HG02970 (cell line): ENCODE measurements at regions not wholly inside any gene's neighbourhood (a gene's known extent, or its start where the extent isn't known, plus 50 kb on each side); places are given as distances from the start of the nearest gene placed in this dataset.
"Not testable (repeated sequence)": the region's sequence is repeated elsewhere in the genome, so short reads cannot be mapped to it uniquely, and the experiment has no call there.

Experiments
- ATAC-seq: cut with Tn5 transposase; IDR thresholded peaks from one replicate; pipeline ENCODE4 v1.9.1; 2021; ENCODE audit warnings: mild to moderate bottlenecking, moderate library complexity, moderate number of reproducible peaks; ENCODE audit not compliant: unreplicated experiment, low FRiP score

DNA sequence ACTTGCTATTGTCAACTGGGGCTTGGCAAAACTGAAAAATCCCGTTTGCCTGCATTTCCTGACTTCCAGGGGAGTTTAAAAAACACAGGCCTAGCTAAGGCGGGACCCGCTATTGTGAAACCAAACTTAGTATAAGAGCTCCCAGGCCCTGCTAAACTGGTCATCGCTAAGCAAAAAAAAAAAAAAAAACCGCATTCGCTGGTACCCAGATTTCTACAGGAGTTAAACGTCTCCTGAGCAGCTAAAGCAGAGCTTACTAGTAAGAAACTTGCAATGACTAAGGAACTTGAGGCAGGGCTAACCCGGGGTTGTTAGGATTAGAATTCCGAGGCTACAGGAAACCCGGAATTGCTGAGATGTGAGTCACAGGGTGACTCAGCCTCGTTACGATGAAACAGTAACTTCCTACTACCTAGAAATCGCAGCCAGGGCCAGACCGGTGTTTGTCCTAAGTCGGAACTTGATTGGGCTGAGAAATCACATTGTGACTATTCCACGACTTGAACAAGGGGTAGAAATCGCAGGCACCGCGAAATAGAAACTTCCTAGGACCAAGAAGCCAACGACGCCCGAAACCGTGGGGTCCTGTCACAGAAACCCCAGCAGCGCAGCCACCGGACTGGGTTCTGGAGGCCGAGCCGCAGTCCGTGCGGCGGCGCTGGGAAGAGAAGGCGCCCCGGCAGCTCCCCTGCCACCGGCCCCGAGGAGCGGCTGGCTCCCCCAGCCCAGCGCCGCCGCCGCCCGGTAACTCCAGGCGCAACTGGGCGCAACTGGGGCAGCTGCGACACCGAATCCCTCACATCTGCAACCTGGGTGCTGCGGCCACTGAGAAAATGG lies 89.4 kb downstream of the ANXA2R start:
- ATAC-seq = peak; percentile 35

DNA sequence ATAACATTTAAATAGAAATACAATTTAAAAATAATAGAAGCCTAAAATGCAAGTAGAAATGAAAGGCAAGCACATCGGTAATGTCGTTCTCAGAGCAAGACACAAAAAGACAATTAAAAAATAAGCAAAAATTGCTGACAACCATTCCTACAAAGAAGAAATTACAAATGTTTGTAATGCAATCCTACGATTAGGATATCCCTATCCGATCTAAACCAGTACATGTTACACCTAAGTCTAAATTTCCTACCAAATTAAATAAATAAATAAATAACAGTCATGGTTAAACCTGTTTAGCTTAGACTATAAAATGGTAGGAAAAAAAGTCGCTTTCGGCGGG lies 90.0 kb downstream of the ANXA2R start:
- ATAC-seq = no peak

DNA sequence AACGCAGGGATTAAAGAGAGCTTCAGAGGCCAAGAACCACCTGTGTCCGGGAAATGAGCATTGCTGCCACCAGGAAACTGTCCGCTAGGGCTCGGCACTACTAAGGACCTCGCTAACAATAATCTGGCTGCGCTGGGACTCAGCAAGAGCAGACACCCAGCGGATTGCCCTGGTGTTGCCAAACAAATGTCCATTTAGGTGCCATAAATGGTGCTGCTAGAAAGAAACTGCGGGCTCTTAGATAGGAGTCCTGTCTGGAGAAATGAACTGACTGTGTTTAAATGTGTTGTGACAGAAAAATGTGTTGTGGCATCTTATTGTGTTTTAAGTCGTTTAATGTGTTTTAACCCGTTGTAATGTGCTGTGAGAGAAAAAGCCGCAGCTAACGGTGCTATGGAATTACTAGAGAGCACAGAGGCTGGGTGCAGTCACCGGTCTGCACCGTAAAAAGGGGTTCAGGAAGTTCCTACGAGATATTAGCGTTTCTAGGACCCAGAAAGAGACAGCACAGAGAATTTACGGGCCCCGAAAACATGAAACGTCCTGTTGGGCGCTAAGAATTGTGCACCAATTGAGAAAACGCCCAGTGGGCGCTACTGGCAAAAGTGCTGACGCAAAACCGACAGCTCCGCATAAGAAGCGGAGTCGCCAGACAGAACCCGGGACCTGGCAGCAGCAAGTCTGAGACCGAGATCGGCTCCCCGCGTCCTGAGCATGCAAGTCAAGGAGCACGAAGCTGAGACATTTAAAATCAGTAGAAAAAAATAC lies 90.6 kb downstream of the ANXA2R start:
- ATAC-seq = peak; percentile 64

DNA sequence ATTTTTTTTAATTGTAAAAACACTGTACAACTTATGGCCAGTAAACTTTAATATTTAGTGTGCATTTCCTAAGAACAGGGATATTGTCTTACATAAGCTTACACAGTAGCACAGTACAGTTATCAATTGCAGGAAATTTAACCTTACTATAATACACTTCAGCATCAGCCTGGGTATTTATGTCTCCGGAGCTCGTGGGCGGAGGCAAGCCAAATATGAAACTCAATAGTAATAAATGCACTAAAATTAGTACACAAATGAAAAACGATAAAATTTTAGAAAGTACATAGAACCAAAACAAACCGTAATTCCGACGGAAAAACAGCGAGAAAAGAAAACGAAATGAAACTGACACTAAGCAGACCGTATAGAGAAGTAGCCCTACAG lies 91.2 kb downstream of the ANXA2R start:
- no peak for ATAC-seq

DNA sequence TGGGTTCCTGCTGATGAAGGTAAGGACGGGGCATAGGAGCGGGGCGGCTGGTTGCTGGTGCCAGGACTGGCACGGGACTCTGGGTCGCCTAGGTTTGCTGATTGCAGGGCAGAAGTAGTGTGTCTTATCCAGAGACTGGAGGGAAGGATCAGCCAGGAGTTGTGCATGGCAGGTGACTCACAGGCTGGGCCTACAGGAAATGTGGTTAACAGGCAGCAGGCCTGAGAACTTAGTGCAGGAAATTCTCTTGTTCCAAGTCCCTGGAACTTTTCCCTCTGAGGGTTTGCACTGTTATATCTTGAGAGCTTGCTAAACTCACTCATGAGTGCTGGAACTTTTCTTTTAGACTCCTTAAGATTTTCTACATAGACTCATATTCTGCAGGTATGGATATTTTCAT lies 95.1 kb downstream of the ANXA2R start:
- ATAC-seq = no peak

DNA sequence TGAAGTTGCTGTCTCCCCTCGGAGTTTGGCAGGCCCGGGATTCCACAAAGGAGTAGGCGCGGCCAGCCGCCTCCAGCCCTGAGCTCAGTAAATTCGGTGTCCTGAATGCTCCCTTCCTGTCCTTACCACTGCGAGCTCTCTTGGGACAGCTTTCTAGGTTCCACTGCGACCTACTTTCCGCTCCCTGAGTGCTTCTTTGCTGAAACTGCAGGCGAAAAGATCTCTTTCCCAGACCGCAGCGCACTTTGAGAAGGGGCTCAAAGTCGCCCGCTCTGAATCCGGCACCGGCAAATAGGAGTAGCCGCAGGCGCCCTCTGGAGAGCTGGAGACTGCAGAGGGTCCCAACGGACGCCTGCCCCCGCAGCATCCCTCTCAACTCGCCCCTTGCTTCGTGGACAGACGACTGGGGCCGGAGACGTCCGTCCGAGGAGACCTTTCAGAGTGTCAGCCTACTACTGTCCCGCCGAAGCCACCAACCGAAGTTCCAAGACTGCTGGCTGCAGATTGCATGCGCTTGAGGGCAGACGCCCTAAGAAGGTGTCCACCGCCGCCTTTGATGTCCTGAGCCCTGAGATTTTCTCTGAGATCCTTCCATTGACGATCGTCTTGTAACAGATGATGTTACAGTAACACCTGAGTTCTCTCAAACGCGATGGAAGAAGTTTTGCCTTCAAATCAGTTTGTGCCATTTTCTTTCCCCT lies 96.0 kb downstream of the ANXA2R start:
- ATAC-seq = no peak

DNA sequence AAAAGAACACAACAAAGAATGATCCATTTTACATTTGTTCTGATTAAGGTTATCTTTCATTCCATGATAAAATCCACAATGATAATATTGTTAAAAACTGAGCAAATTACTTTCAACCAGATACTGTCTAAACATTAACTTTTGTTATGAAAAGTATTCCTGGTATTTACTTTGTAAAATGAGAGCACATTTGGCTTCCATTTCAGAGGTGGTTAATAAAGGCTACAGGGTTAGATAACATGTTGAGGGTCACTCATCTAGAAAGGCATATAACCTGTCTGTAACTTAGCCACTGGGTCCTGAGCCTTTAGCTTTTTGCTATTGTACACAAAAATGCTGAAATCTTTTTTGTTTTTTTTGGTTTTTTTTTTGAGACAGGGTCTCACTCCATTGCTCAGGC lies 99.3 kb downstream of the ANXA2R start:
- ATAC-seq = no peak

DNA sequence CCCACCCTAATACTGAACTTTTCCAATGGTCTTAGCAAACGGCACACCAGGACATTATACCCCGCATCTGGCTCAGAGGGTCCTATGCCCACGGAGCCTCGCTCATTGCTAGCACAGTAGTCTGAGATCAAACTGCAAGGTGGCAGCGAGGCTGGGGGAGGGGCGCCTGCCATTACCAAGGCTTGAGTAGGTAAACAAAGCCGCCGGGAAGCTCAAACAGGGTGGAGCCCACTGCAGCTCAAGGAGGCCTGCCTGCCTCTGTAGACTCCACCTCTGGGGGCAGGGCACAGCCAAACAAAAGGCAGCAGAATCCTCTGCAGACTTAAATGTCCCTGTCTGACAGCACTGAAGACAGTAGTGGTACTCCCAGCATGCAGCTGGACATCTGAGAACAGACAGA lies 108.1 kb downstream of the ANXA2R start:
- not testable (repeated sequence) for ATAC-seq

DNA sequence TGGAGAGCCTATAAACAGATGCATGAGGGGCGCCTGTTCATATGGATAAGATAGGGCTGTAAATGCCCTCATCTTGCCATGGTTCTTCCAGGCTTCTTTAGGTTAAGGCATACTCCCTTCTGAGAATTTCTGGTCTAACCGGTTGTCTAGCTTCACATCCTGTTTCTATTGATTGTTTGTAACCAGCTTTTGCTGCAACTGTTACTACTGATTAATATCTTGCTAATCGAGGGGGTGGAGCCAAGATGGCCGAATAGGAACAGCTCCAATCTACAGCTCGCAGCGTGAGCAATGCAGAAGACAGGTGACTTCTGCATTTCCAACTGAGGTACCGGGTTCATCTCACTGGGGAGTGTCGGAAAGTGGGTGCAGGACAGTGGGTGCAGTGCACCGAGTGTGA lies 108.7 kb downstream of the ANXA2R start:
- ATAC-seq = not testable (repeated sequence)

DNA sequence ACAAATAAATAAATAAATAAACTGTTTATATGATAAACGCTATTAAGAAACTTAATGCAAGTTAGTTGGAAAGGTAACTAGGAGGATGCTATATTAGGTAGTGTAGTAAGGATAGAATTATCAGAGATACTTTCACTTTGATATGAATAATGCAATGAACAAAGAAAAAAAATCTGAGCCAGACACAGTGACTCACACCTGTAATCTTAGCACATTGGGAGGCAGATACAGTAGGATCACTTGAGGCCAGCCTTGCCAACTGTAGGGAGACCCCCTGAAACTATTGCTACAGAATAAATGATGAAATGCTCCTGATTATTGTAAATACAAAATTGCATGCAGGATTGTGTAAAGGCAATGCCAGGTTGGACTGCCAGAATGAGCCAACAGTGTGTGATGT lies 109.2 kb downstream of the ANXA2R start:
- no peak for ATAC-seq

DNA sequence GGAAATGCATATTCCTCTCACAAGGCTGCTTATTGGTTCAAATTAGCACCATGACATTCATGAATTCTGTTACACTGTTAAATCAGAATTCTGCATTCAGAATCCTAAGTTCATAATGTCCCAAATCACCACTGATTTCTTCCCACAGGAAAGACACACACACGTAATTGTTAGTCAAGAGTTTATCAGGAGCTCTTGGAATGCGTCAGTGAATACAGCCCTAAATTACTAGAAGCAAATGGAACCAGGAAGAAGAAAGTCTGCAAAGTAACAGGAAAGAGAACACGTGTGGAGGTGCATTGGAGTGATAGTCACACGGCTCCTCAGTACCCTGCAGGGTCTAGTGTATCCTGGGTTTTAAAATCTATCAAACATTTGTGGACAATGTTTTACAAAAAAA lies 110.2 kb downstream of the ANXA2R start:
- ATAC-seq = no peak

DNA sequence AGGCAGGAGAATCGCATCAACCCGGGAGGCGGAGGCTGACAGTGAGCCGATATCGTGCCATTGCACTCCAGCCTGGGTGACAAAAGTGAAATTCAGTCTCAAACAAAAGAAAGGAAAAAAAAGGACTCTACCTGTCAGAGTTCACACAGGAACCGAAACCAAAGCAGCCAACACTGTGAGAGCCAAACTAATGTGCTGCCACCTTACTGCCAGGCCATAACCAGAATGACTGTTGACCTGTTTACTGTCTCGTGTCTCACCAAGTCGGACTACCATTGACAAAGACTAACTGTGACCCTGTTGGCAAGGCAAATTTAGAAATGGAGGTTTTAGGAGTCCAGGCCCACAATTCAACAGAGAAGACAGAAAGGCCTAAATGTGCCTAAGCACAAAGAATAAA lies 112.4 kb downstream of the ANXA2R start:
- ATAC-seq = no peak

DNA sequence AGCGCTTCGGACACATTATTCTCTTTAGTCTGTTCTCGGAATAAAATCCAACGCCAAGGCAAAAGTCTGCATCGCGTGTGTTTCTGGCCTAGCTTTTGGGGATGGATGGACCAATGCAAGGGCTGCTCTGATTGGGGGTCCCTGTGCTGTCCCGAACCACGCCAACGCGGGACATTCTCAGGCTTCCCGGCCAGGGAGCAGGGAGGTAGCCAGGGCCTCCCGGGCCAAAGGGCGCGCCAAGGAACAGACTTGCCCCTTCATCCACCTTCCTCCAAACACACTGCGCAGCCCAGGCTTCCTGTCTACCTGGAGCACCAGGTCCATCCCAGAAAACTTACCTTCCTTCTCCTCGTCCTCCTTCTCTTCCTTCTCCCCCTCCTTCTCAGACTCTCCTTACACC lies 113.0 kb upstream of the SELENOP start:
- no peak for ATAC-seq

DNA sequence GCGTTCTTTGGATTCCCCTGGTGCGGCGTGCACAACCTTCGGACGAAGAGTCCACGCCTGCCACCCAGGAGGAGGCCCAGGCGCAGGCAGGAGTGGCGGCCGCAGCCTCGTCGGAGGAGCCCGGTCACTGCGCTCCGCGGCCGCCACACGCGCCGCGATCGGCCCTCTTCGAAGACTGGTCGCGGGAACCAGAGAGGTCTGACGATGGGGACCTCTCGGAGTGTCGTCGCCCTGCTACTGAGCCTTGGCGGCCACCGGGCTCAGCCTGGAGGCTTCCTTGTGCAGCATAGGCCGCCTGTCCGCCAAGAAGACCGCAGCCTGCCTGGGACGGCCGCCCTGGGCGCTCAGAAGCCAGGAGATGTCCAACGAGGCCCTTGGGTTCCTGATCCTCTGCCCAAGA lies 112.5 kb upstream of the SELENOP start:
- no peak for ATAC-seq

DNA sequence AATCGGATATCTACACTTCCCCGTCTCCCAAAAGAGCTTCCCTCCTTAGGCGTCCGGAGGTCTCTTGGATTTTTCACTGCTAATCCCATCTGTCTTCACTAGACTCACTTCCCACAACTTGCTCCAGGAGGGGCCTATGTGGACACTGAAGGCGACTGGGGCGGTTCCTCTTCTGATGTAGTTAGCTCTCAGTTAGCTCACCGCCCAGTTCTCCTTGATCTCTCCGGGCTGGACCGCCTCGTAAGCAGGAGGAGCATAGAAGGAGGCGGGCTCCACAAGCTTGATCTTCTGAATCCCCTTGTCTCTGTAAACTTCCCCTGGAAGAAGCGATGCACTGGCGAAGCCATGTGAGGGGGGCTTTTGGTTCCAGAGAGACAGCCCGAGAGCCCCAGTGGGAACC lies 112.0 kb upstream of the SELENOP start:
- no peak for ATAC-seq

DNA sequence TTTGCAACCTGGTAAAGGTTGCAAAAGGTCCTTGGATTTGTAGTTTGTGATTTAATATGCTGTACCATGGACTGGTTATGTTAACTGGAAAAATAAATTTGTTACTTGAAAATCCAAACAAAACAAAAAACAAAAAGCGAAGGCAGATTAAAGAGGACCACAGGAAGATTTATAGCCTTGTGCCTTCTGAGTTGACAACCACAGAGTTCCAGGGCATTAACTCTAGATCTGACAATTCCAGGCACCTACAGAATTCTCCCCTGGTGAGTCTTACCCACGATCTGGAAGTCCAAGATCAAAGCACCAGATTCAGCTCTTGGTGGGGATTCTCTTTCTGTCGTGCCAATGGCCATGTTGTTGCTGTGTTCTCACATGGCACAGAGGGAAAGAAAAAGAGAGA lies 107.9 kb upstream of the SELENOP start:
- ATAC-seq = no peak

DNA sequence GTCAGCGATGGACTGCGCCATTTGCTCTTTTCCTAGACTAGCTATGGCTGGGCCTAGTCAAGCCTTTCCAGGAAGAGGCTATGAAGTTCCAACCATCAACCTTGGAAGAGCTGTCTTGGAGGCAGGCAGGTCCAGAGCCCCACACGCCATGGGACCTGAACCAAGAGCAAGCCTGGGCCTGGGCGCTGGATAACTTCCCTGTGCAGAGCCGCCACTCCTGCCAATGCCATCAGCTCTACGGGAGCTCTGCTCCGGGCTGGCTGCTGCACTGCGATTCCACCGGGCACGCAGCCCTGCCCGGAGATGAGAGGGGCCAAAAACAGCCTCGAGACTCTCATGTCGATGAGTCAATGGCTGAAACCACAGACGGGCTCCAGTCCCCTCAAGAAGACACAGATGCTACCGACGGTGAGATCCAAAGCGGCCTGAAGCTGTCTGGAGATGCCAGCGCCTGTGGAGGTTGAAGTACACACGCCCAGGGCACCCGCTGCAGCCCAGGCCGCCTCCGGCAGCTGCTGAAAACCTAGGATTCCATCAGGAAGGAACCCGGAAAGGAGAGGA lies 103.7 kb upstream of the SELENOP start:
- ATAC-seq = no peak

DNA sequence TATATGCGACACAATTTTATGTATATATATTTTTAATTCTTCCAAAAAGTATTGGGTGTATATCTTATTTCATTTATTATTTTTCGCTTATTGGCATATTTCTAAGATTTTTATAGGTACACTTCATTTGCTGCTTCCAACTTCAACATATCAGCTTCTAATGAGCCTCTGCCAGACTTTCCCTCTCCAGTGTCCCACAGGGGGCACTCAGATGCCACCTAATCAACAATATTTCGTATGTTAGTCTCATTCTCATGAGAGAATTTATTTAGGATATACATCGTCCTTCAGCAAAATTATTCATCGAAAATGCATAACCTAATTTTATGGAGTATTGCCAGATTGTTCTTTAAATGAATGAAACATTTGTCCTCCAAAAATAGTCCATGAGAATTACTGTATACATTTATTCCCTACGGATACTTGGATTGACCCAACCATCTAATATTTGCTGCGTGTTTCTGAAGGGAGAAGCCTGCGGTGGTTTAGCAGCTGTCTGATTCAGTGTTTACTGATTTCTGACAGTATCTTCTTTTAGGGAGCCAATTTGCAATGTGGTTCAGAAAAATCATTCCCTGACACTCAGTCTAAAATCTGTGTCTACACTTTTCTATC lies 100.6 kb upstream of the SELENOP start:
- ATAC-seq = no peak

DNA sequence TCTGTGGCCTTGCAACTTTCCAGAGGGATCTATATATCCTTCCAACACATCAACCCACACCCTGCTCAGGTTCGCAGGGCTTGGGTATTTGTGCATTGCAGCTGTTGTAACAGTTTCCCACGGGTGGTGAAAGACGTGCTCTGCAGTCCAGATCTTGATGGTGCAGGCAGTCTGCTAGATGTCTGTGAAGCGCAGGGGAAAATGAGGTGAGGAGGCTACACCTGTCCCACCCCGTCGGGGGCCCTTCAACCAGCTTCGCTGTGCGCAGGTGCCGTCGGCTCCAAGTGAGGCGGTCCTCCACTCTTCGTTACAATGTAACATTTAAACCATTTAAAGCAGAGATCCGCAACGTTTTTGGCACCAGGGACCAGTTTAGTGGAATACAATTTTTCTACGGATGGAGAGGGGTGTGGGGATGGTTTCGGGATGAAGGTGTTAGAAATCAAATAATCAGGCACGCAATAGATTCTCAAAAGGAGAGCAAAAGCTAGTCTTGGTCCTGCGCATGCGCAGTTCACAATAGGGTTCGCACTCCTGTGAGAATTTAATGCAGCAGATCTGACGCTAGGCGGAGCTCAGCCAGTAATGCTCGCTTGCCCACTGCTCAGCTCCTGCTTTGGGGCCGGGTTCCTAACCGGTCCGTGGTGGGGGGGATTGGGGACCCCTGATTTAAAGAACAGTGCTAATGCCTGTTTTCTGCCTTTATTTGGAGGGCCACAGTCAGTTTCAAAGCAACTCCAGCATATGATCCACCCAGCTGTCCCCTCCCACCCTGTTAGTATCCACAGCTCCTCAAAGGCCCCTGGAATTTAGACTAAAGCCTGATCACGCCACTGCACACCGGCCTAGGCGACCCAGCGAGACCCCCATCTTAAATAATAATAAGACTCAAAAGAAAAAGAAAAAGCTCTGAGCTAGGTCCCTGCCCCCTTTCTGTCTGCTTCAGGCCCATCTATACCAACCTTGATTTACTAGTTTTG lies 97.1 kb upstream of the SELENOP start:
- peak; percentile 88 for ATAC-seq

DNA sequence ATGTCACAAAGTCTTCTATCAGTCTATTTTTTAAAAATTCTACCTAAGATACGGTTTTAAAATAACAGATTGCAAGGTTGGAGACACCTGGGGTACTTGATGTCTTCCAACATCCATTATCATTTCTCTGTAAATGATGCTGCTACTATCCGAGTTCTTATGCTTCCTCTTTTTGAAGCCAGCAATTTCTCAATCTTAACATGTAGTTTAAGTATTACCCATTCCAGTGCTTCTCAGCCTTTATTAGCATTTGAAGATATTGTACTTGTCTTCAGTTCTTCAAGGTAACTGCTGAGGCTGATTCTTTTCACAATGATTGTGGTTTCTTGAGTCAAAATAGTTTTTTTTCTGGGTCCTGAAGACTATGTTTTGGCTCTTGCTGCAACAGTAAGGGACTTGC lies 96.4 kb upstream of the SELENOP start:
- ATAC-seq = no peak
